ENCODE measurements at regions not wholly inside any gene's neighbourhood (a gene's known extent, or its start where the extent isn't known, plus 50 kb on each side); places are given as distances from the start of the nearest gene placed in this dataset.
"Not testable (repeated sequence)": the region's sequence is repeated elsewhere in the genome, so short reads cannot be mapped to it uniquely, and the experiment has no call there.

DNA sequence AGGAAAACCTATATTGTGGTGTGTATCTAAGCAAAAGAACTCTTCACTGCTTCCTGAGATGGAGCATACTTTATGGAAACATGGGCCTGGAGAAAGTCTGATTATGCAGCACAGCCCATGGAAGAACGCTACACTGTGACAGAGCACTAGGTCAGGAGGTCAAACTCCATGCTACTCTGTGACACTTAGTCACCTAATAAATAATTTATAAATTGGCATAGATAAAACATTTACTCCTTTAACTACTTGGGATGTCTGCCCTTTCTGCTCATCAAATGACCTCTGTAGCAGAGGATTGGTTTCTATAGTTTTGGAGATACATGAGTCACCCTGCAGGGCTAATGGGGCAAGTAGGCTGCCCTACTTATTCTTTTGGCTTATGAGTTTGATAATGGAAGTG is 134.7 kb upstream of the BANK1 start:
- H3K4me3 ChIP-seq (ENCODE audit: low read depth, low read length): no peak overlapping the region
- no peak for DNase-seq (ENCODE audit: low read depth)
- TF ChIP-seq, protein P1, sequence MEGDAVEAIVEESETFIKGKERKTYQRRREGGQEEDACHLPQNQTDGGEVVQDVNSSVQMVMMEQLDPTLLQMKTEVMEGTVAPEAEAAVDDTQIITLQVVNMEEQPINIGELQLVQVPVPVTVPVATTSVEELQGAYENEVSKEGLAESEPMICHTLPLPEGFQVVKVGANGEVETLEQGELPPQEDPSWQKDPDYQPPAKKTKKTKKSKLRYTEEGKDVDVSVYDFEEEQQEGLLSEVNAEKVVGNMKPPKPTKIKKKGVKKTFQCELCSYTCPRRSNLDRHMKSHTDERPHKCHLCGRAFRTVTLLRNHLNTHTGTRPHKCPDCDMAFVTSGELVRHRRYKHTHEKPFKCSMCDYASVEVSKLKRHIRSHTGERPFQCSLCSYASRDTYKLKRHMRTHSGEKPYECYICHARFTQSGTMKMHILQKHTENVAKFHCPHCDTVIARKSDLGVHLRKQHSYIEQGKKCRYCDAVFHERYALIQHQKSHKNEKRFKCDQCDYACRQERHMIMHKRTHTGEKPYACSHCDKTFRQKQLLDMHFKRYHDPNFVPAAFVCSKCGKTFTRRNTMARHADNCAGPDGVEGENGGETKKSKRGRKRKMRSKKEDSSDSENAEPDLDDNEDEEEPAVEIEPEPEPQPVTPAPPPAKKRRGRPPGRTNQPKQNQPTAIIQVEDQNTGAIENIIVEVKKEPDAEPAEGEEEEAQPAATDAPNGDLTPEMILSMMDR (conservative IDR thresholded peaks at IDR 0.05; ENCODE audit: low read depth, low read length): no peak

DNA sequence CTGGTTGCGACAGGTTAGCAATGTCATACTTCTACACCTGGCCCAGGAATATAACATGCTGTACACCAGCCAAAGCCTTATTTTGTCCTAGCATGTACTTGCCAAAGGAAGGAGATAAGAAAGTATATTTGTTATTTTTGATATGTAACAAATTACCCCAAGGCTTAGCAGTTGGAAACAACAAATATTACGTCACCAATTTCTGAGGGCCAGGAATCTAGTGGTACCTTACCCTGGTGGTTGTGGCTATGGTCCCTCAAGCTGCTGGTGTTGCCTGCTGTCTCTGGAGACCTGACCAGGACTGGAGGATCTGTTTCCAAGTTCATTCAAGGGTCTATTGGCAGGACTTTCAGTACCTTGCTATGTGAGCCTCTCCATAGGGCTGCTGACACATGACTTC is 135.5 kb upstream of the BANK1 start:
- TF ChIP-seq, protein P1 (conservative IDR thresholded peaks at IDR 0.05; ENCODE audit: low read depth, low read length): no peak
- no peak for DNase-seq (ENCODE audit: low read depth)
- no peak overlapping the region for H3K4me3 ChIP-seq (ENCODE audit: low read depth, low read length)

DNA sequence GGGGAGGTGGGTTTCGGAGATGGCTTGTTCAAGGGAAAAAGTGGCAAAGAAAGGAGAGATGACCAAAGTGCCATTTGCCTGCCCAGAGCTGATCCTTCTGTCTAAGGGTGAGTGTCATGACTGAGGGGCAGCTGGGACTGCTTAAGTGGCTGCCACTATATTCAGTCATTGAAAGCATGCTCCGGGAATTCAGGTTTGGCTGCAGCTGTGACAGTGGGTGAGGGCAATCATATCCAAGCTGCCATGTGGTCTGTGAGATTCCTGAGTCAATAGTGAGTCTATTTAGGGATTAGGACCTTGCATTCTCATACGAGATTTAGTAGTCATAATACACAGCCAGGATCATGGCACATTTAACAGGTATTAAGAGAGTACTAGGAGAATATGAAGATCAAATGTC is 138.8 kb upstream of the BANK1 start:
- no peak for DNase-seq (ENCODE audit: low read depth)
- H3K4me3 ChIP-seq (ENCODE audit: low read depth, low read length): no peak overlapping the region
- TF ChIP-seq, protein P1 (conservative IDR thresholded peaks at IDR 0.05; ENCODE audit: low read depth, low read length): no peak

DNA sequence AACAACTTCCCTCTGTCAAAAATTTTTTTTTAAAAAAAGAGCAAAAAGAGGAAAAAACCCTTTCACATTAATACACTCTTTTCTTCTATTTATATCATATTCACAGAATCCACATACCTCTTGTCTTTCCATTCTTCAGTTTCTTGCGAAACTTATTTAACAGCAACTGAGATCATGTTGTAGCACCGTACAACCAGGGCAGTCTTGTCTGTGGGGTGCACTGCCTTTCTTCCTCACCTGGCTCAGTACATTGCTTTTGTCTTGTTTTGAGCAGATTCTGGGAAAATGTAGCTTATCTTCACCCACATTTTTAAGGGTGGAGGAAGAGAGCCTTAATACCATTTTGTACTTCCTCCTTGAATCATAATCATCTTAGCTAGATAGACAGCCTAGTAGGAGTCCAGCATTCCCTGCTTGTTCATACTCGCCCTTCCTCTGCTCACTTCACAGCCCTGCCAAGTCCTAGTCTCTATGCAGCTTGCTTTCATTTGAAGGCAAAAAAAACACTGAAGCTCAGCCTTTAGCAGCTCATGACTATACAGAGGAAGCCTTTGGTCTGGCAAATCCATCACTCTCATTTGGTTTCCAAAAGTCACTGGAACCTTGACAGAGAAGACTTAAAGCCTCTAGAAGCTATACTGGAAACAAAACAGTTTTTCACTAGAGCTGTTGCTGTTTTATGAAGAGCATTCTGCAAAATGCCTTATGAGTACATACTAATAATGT is 140.6 kb upstream of the BANK1 start:
- peak; percentile 31 for DNase-seq (ENCODE audit: low read depth)
- H3K4me3 ChIP-seq (ENCODE audit: low read depth, low read length): no peak overlapping the region
- TF ChIP-seq, protein P1 (conservative IDR thresholded peaks at IDR 0.05; ENCODE audit: low read depth, low read length): no peak

DNA sequence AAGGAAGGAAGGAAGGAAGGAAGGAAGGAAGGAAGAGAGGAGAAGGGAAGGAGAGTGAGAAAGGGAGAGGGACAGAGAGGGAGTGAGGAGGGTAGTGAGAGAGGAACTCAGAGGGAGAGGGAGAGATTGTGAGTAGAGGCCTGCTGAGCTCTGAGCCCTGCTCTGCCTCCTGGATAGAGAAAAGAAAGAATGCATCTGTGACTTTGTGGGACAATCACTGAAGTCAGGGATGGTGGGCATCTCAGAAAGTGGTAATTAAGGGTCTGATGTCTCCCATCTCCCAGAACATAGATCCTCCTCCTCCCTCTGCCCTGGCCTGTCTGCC is 142.9 kb upstream of the BANK1 start:
- DNase-seq (ENCODE audit: low read depth): no peak
- TF ChIP-seq, protein P1 (conservative IDR thresholded peaks at IDR 0.05; ENCODE audit: low read depth, low read length): no peak
- H3K4me3 ChIP-seq (ENCODE audit: low read depth, low read length): no peak overlapping the region

DNA sequence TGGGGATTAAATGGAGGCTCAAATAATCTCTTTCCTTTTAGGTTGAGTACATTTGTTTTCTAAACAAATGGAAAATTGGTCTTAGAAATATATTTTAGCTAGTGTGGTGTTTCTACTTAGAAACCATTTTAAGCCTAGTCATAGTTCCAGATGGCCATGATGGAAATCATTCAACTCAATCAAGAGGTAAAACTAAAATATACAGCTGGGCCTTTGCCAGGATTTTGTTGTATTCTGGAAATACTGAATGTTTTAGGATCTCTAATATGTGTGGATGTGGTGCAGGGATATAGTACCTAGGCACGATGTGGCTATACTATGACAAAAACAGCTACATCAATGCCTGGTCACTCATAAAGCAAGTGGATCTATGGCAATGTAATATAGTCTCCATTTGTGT is 146.0 kb upstream of the BANK1 start:
- DNase-seq (ENCODE audit: low read depth): no peak
- TF ChIP-seq, protein P1 (conservative IDR thresholded peaks at IDR 0.05; ENCODE audit: low read depth, low read length): no peak
- H3K4me3 ChIP-seq (ENCODE audit: low read depth, low read length): no peak overlapping the region

DNA sequence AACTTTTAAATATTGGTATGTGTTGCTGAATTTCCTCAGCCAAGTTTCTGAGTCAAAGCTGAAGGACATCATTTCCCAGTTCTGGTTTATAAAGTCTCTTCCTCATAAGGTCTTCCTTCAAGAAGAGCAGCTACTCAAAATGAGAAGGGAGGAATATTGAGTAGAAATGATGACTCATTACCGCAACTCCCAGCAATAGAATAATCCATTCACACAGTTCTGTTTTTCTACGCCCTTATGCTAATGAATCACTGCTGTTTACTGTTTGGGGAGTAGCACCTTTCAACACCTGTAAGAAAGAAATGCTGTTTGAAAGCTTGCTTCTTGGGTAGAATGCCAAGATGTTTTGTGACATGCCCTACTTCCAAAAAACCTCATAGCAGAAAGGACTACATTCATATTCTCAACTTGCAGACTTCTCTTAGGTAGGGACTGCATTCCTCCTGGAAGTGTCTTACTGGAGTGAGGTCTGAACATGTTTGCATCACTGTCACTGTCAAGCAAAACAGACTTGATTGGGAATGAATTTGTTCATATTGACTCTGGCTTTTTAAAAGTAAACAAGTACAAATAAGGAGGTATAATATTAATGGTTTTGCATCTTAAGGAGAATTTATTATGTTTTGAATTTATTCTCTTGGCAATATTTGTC is 147.2 kb upstream of the BANK1 start:
- DNase-seq (ENCODE audit: low read depth): no peak
- TF ChIP-seq, protein P1 (conservative IDR thresholded peaks at IDR 0.05; ENCODE audit: low read depth, low read length): no peak
- H3K4me3 ChIP-seq (ENCODE audit: low read depth, low read length): no peak overlapping the region

DNA sequence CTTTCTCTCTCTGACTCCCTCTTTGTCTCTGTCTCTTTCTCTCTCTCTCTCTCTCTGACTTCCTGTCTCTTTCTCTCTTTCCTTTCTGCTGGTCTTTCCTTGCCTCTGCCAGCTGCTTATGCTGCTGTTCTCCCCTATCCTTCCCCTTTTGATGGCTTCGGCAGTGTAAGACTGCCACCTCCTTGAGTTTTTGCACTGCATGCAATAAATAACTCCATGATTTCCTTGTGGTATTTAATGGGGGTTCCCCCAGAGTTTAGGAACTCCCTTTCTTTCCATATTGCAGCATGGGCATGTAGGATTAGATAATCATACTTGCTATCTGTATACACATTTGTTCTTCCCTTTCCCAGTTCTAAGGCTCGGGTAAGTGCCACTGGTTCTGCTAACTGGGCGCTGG is 157.8 kb upstream of the BANK1 start:
- DNase-seq (ENCODE audit: low read depth); H3K4me3 ChIP-seq (ENCODE audit: low read depth, low read length): not testable (repeated sequence)
